22Rv1 (cell line): ENCODE measurements at regions not wholly inside any gene's neighbourhood (a gene's known extent, or its start where the extent isn't known, plus 50 kb on each side); places are given as distances from the start of the nearest gene placed in this dataset.

Experiments
- CTCF ChIP-seq: fragments of 450-650 bp; IDR thresholded peaks from 2 replicates; pipeline ENCODE4 v1.5.1; 2017; ENCODE audit warnings: mild to moderate bottlenecking
- ZFX ChIP-seq: fragments of 450-650 bp; IDR thresholded peaks from 2 replicates; pipeline ENCODE4 v1.6.1; 2017; ENCODE audit warnings: antibody characterized with exemption, borderline replicate concordance

GRCh38 chr5:26757941-26758340 lies 280.4 kb downstream of the CDH9 start:
- TF ChIP-seq CTCF (no peak), ZFX (no peak)
